Neutrophil (primary cell): ENCODE measurements at regions not wholly inside any gene's neighbourhood (a gene's known extent, or its start where the extent isn't known, plus 50 kb on each side); places are given as distances from the start of the nearest gene placed in this dataset.
"Not testable (repeated sequence)": the region's sequence is repeated elsewhere in the genome, so short reads cannot be mapped to it uniquely, and the experiment has no call there.

ENCODE experiments used
- H3K27ac ChIP-seq: fragments of 200-600 bp; sonication (generic); 2 replicates; pipeline ENCODE4 v1.5.1; 2016; ENCODE audit warnings: mild to moderate bottlenecking, moderate library complexity
- H3K27me3 ChIP-seq: fragments of 200-600 bp; sonication (generic); 2 replicates; pipeline ENCODE4 v1.6.0; 2016; ENCODE audit warnings: mild to moderate bottlenecking
- H3K36me3 ChIP-seq: fragments of 200-600 bp; sonication (generic); 2 replicates; pipeline ENCODE4 v1.5.1; 2017
- H3K4me1 ChIP-seq, 2 experiments: fragments of 200-600 bp in 1 of 2; sonication (generic) in 1 of 2; 1 replicate in 1 of 2; 2 replicates in 1 of 2; pipeline versions ENCODE4 v1.5.1 to v1.6.1; 2013 to 2016; ENCODE audit warnings: low read depth in 1 of 2, low read length in 1 of 2, mild to moderate bottlenecking in 1 of 2, moderate library complexity in 1 of 2; ENCODE audit not compliant: control insufficient read depth in 1 of 2, insufficient read depth in 1 of 2
- H3K4me3 ChIP-seq, 2 experiments: fragments of 200-600 bp in 1 of 2; sonication (generic) in 1 of 2; 1 replicate in 1 of 2; 2 replicates in 1 of 2; pipeline ENCODE4 v1.5.1; 2013 to 2016; ENCODE audit warnings: low read depth in 1 of 2, low read length in 1 of 2, mild to moderate bottlenecking in 1 of 2, moderate library complexity in 1 of 2
- H3K9me3 ChIP-seq: fragments of 200-600 bp; sonication (generic); 2 replicates; pipeline ENCODE4 v1.5.1; 2016
- CTCF ChIP-seq: fragments of 200-600 bp; sonication (generic); IDR thresholded peaks from 2 replicates; pipeline ENCODE4 v1.5.1; 2016; ENCODE audit warnings: antibody characterized with exemption

- Histone ChIP-seq H3K9me3 (no peaks in the 10 kb centered on the region), H3K4me3 (no peak overlapping the region), H3K27me3 (no peaks in the 10 kb centered on the region), H3K27ac (no peak overlapping the region), H3K36me3 (no peaks in the 10 kb centered on the region), H3K4me1 (no peaks in the 10 kb centered on the region)
- TF ChIP-seq CTCF = no peak
These were observed 155.4 kb downstream of the GALR1 start for GRCh38 chr18:77405096-77405495.

GRCh38 chr18:77407733-77408132, 158.1 kb downstream of the GALR1 start:
- Histone ChIP-seq H3K4me3 (no peak overlapping the region), H3K36me3 (no peaks in the 10 kb centered on the region), H3K27ac (no peak overlapping the region), H3K4me1 (no peaks in the 10 kb centered on the region), H3K27me3 (no peaks in the 10 kb centered on the region), H3K9me3 (no peaks in the 10 kb centered on the region)
- no peak for TF ChIP-seq CTCF

GRCh38 chr18:77421546-77421945, 171.9 kb downstream of the GALR1 start:
- not testable (repeated sequence) for H3K36me3 ChIP-seq, H3K4me1 ChIP-seq, H3K27me3 ChIP-seq, H3K4me3 ChIP-seq, H3K9me3 ChIP-seq, H3K27ac ChIP-seq

GRCh38 chr18:77422974-77423867, 173.6 kb downstream of the GALR1 start:
- Histone ChIP-seq H3K36me3 (no peaks in the 10 kb centered on the region), H3K27ac (no peak overlapping the region), H3K27me3 (no peaks in the 10 kb centered on the region), H3K9me3 (no peaks in the 10 kb centered on the region), H3K4me3 (no peak overlapping the region), H3K4me1 (no peaks in the 10 kb centered on the region)
- no peak for TF ChIP-seq CTCF

GRCh38 chr18:77433076-77433475, 183.4 kb downstream of the GALR1 start:
- H3K27ac ChIP-seq = no peak overlapping the region

More at GRCh38 chr18:77433076-77433475, 183.4 kb downstream of the GALR1 start:
- Histone ChIP-seq H3K36me3 (no peaks in the 10 kb centered on the region), H3K27me3 (no peaks in the 10 kb centered on the region), H3K4me1 (no peaks in the 10 kb centered on the region), H3K4me3 (no peak overlapping the region), H3K9me3 (no peaks in the 10 kb centered on the region)
- TF ChIP-seq CTCF = no peak
